Sigmoid colon (tissue), 4 donors: ENCODE measurements at regions not wholly inside any gene's neighbourhood (a gene's known extent, or its start where the extent isn't known, plus 50 kb on each side); places are given as distances from the start of the nearest gene placed in this dataset.

Experiments
- CTCF ChIP-seq, 4 experiments: fragments of 450-650 bp in 3 of 4; fragments of 200-600 bp in 1 of 4; IDR thresholded peaks; one replicate each; pipeline ENCODE4 v1.5.1; 2016 to 2019; ENCODE audit warnings: antibody characterized with exemption in 4 of 4, mild to moderate bottlenecking in 3 of 4, moderate library complexity in 2 of 4
- EP300 ChIP-seq, 4 donors: sonication (generic); formaldehyde crosslinking; IDR thresholded peaks; one replicate each; pipeline ENCODE4 v1.6.1; 2017; ENCODE audit warnings: antibody characterized with exemption in 4 of 4
- POLR2A ChIP-seq, 2 donors: fragments of 450-650 bp; IDR thresholded peaks; one replicate each; pipeline ENCODE4 v1.6.1; 2016; ENCODE audit warnings: antibody characterized with exemption in 2 of 2, mild to moderate bottlenecking in 2 of 2, moderate library complexity in 2 of 2

GRCh38 chr10:20407357-20407756 lies 489.8 kb downstream of the NEBL start:
- TF ChIP-seq CTCF (IDR thresholded peaks at IDR 0.05) (no peak), POLR2A (IDR thresholded peaks at IDR 0.05) (no peak), EP300 (IDR thresholded peaks at IDR 0.05) (no peak)
